H1 (cell line): ENCODE measurements at regions not wholly inside any gene's neighbourhood (a gene's known extent, or its start where the extent isn't known, plus 50 kb on each side); places are given as distances from the start of the nearest gene placed in this dataset.

Source experiments
- BACH1 ChIP-seq: IDR thresholded peaks from 2 replicates; pipeline ENCODE4 v1.6.1; 2012; ENCODE audit warnings: low read length, improper control_type of control experiment
- GTF2F1 ChIP-seq: IDR thresholded peaks from 2 replicates; pipeline ENCODE4 v1.6.1; 2012; ENCODE audit warnings: low read depth, low read length, improper control_type of control experiment, borderline replicate concordance
- PHF8 ChIP-seq: fragments of 200-600 bp; sonication (generic); conservative IDR thresholded peaks from 2 replicates; pipeline ENCODE4 v1.7.1; 2012; ENCODE audit warnings: low read depth, mild to moderate bottlenecking, inconsistent platforms, low read length, moderate library complexity
- SAP30 ChIP-seq: fragments of 300-600 bp; sonication (generic); IDR thresholded peaks from 2 replicates; pipeline ENCODE4 v1.7.1; 2012; ENCODE audit warnings: low read length, moderate library complexity, mild to moderate bottlenecking, inconsistent platforms; ENCODE audit not compliant: insufficient read depth, insufficient replicate concordance
- TCF12 ChIP-seq: IDR thresholded peaks from 2 replicates; pipeline ENCODE4 v1.6.1; 2011; ENCODE audit warnings: low read depth, mild to moderate bottlenecking, low read length
- TF ChIP-seq, protein P1 (sequence below): fragments of 300-600 bp; sonication (generic); IDR thresholded peaks from 2 replicates; pipeline ENCODE4 v1.7.1; 2012; ENCODE audit warnings: low read length, moderate library complexity, mild to moderate bottlenecking, inconsistent platforms; ENCODE audit not compliant: insufficient replicate concordance

DNA sequence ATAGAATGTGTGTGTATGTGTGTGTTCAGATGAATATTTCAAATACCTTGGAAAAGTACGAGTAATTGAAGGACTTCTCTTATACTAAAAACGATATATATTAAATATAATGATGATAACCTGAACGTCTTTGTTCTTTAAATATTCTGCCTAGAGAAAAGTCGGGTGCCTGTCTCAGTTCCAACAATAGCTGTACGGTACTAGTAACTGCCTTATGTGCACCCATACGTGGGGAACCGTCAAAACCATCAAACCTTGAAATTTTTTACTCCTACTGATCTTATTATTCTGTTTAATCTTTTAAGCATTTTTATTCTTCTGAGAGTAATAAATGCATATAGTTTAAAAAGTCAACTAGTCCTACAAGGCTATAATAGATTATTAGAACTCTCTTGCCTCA, 1045.7 kb downstream of the C4orf33 start (continued):
- TF ChIP-seq, protein P1, sequence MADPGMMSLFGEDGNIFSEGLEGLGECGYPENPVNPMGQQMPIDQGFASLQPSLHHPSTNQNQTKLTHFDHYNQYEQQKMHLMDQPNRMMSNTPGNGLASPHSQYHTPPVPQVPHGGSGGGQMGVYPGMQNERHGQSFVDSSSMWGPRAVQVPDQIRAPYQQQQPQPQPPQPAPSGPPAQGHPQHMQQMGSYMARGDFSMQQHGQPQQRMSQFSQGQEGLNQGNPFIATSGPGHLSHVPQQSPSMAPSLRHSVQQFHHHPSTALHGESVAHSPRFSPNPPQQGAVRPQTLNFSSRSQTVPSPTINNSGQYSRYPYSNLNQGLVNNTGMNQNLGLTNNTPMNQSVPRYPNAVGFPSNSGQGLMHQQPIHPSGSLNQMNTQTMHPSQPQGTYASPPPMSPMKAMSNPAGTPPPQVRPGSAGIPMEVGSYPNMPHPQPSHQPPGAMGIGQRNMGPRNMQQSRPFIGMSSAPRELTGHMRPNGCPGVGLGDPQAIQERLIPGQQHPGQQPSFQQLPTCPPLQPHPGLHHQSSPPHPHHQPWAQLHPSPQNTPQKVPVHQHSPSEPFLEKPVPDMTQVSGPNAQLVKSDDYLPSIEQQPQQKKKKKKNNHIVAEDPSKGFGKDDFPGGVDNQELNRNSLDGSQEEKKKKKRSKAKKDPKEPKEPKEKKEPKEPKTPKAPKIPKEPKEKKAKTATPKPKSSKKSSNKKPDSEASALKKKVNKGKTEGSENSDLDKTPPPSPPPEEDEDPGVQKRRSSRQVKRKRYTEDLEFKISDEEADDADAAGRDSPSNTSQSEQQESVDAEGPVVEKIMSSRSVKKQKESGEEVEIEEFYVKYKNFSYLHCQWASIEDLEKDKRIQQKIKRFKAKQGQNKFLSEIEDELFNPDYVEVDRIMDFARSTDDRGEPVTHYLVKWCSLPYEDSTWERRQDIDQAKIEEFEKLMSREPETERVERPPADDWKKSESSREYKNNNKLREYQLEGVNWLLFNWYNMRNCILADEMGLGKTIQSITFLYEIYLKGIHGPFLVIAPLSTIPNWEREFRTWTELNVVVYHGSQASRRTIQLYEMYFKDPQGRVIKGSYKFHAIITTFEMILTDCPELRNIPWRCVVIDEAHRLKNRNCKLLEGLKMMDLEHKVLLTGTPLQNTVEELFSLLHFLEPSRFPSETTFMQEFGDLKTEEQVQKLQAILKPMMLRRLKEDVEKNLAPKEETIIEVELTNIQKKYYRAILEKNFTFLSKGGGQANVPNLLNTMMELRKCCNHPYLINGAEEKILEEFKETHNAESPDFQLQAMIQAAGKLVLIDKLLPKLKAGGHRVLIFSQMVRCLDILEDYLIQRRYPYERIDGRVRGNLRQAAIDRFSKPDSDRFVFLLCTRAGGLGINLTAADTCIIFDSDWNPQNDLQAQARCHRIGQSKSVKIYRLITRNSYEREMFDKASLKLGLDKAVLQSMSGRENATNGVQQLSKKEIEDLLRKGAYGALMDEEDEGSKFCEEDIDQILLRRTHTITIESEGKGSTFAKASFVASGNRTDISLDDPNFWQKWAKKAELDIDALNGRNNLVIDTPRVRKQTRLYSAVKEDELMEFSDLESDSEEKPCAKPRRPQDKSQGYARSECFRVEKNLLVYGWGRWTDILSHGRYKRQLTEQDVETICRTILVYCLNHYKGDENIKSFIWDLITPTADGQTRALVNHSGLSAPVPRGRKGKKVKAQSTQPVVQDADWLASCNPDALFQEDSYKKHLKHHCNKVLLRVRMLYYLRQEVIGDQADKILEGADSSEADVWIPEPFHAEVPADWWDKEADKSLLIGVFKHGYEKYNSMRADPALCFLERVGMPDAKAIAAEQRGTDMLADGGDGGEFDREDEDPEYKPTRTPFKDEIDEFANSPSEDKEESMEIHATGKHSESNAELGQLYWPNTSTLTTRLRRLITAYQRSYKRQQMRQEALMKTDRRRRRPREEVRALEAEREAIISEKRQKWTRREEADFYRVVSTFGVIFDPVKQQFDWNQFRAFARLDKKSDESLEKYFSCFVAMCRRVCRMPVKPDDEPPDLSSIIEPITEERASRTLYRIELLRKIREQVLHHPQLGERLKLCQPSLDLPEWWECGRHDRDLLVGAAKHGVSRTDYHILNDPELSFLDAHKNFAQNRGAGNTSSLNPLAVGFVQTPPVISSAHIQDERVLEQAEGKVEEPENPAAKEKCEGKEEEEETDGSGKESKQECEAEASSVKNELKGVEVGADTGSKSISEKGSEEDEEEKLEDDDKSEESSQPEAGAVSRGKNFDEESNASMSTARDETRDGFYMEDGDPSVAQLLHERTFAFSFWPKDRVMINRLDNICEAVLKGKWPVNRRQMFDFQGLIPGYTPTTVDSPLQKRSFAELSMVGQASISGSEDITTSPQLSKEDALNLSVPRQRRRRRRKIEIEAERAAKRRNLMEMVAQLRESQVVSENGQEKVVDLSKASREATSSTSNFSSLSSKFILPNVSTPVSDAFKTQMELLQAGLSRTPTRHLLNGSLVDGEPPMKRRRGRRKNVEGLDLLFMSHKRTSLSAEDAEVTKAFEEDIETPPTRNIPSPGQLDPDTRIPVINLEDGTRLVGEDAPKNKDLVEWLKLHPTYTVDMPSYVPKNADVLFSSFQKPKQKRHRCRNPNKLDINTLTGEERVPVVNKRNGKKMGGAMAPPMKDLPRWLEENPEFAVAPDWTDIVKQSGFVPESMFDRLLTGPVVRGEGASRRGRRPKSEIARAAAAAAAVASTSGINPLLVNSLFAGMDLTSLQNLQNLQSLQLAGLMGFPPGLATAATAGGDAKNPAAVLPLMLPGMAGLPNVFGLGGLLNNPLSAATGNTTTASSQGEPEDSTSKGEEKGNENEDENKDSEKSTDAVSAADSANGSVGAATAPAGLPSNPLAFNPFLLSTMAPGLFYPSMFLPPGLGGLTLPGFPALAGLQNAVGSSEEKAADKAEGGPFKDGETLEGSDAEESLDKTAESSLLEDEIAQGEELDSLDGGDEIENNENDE = no peak
- TF ChIP-seq GTF2F1 (no peak), SAP30 (no peak), BACH1 (no peak), PHF8 (no peak), TCF12 (no peak)
